ENCODE measurements at regions not wholly inside any gene's neighbourhood (a gene's known extent, or its start where the extent isn't known, plus 50 kb on each side); places are given as distances from the start of the nearest gene placed in this dataset.

- TF ChIP-seq CTCF (IDR thresholded peaks at IDR 0.05) (no peak), EP300 (IDR thresholded peaks at IDR 0.05) (no peak), POLR2A (IDR thresholded peaks at IDR 0.05) (no peak)
These were observed 213.4 kb downstream of the USP25 start for GRCh38 chr21:15943009-15943666.

Measured in suprapubic skin (tissue), 3 donors.